Colonic mucosa (tissue), 4 donors: ENCODE measurements at regions not wholly inside any gene's neighbourhood (a gene's known extent, or its start where the extent isn't known, plus 50 kb on each side); places are given as distances from the start of the nearest gene placed in this dataset.

Source experiments
- DNase-seq: peaks from one replicate; pipeline ENCODE4 v3.0.0-alpha.2; 2020
- H3K27ac ChIP-seq: fragments of 200-600 bp; one replicate; pipeline ENCODE4 v1.8.0; 2021
- H3K27me3 ChIP-seq: fragments of 200-600 bp; one replicate; pipeline ENCODE4 v1.8.0; 2021
- H3K36me3 ChIP-seq: fragments of 200-600 bp; one replicate; pipeline ENCODE4 v1.8.0; 2021
- H3K4me1 ChIP-seq: fragments of 200-600 bp; one replicate; pipeline ENCODE4 v1.8.0; 2021; ENCODE audit warnings: mild to moderate bottlenecking
- H3K4me3 ChIP-seq: fragments of 200-600 bp; one replicate; pipeline ENCODE4 v1.8.0; 2021
- H3K9ac ChIP-seq, 2 donors: one replicate each; pipeline ENCODE4 v1.7.0; 2013; ENCODE audit warnings: control low read depth in 2 of 2, low read depth in 2 of 2, low read length in 2 of 2
- H3K9me3 ChIP-seq: fragments of 200-600 bp; one replicate; pipeline ENCODE4 v1.8.0; 2021
- intact Hi-C: fragments of 100-400 bp; cut with DNase I; formaldehyde crosslinking; loops from one replicate; pipeline ENCODE4 v1.14.1; 2022
- TF ChIP-seq, protein P1 (sequence below): fragments of 200-600 bp; IDR thresholded peaks from one replicate; pipeline ENCODE4 v1.8.0; 2022; ENCODE audit warnings: antibody characterized with exemption, mild to moderate bottlenecking
- donor health status: healthy.
- donor health status: DM: no; HTN: no; CAD: no.
- donor health status: DM: no; HTN: no; CAD: no.

- no peaks in the 10 kb centered on the region for H3K4me1 ChIP-seq
- H3K27me3 ChIP-seq: no peaks in the 10 kb centered on the region
- H3K4me3 ChIP-seq: no peak overlapping the region
- H3K27ac ChIP-seq: no peak overlapping the region
- no peak for DNase-seq
- TF ChIP-seq, protein P1, sequence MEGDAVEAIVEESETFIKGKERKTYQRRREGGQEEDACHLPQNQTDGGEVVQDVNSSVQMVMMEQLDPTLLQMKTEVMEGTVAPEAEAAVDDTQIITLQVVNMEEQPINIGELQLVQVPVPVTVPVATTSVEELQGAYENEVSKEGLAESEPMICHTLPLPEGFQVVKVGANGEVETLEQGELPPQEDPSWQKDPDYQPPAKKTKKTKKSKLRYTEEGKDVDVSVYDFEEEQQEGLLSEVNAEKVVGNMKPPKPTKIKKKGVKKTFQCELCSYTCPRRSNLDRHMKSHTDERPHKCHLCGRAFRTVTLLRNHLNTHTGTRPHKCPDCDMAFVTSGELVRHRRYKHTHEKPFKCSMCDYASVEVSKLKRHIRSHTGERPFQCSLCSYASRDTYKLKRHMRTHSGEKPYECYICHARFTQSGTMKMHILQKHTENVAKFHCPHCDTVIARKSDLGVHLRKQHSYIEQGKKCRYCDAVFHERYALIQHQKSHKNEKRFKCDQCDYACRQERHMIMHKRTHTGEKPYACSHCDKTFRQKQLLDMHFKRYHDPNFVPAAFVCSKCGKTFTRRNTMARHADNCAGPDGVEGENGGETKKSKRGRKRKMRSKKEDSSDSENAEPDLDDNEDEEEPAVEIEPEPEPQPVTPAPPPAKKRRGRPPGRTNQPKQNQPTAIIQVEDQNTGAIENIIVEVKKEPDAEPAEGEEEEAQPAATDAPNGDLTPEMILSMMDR: no peak
- H3K9ac ChIP-seq: no peak overlapping the region
- no peaks in the 10 kb centered on the region for H3K9me3 ChIP-seq
- intact Hi-C loops: no loop called here
- no peaks in the 10 kb centered on the region for H3K36me3 ChIP-seq
Observed at GRCh38 chr18:46387441-46388131, 269.4 kb downstream of the LOXHD1 start.

DNA sequence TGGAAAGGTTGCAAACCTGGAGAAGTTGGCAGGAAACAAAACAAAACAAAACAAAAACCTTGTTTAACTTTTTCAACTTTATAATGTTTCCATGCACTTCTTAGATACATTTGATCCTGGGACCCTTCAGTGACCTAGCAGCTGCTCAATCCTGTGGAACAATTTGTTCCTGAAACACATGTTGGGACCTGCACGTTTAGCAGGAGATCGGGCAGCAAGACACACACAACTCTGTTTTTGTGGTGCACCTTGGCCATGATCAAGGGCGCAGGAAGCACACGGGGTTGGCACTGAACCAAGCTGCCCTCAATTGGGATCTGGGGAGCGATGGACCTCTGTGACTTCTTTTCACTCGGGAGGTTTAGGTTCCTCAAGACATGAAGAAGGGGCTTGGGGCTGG lies 268.7 kb downstream of the LOXHD1 start:
- TF ChIP-seq, protein P1: no peak
- Histone ChIP-seq H3K36me3 (no peaks in the 10 kb centered on the region), H3K27me3 (no peaks in the 10 kb centered on the region), H3K9me3 (no peaks in the 10 kb centered on the region), H3K27ac (no peak overlapping the region), H3K9ac (no peak overlapping the region), H3K4me1 (no peaks in the 10 kb centered on the region), H3K4me3 (no peak overlapping the region)
- intact Hi-C loops: no loop called here
- DNase-seq: no peak

- H3K4me1 ChIP-seq: no peaks in the 10 kb centered on the region
- H3K27me3 ChIP-seq: no peaks in the 10 kb centered on the region
- no peak overlapping the region for H3K9ac ChIP-seq
- TF ChIP-seq, protein P1: no peak
- H3K4me3 ChIP-seq: no peak overlapping the region
- DNase-seq: no peak
- H3K36me3 ChIP-seq: no peaks in the 10 kb centered on the region
- H3K27ac ChIP-seq: no peak overlapping the region
- no peaks in the 10 kb centered on the region for H3K9me3 ChIP-seq
- intact Hi-C loops: no loop called here
Observed at GRCh38 chr18:46392576-46392975, 264.4 kb downstream of the LOXHD1 start.

GRCh38 chr18:46393230-46393629 lies 263.8 kb downstream of the LOXHD1 start:
- no peak for DNase-seq
- no peaks in the 10 kb centered on the region for H3K36me3 ChIP-seq
- intact Hi-C loops: no loop called here

DNA sequence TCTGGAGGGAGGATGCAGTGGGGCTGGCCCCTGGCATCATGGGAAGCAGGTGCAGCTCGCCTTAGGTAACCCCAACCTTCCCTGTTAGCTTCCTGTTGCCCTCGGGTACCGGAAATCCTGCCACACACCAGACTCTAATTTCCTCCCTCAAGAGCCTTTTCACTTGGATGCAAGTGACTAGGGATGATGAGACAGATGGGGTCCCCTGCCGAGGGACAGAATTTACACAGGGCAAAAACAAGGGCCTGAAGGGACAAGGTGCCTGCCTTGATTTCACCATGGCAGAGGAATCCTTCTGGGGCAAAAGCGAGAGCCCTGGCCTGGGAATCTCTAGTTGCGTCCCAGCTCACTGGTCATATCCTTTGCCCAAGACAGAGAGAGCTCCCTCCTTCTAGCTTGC lies 263.1 kb downstream of the LOXHD1 start:
- Histone ChIP-seq H3K9ac (no peak overlapping the region), H3K36me3 (no peaks in the 10 kb centered on the region), H3K4me1 (no peaks in the 10 kb centered on the region), H3K27ac (no peak overlapping the region), H3K9me3 (no peaks in the 10 kb centered on the region), H3K27me3 (no peaks in the 10 kb centered on the region), H3K4me3 (no peak overlapping the region)
- intact Hi-C loops: no loop called here
- TF ChIP-seq, protein P1: no peak
- no peak for DNase-seq

More at GRCh38 chr18:46393230-46393629, 263.8 kb downstream of the LOXHD1 start:
- Histone ChIP-seq H3K9ac (no peak overlapping the region), H3K9me3 (no peaks in the 10 kb centered on the region), H3K4me3 (no peak overlapping the region), H3K27me3 (no peaks in the 10 kb centered on the region), H3K27ac (no peak overlapping the region), H3K4me1 (no peaks in the 10 kb centered on the region)
- TF ChIP-seq, protein P1: no peak
